H1 (cell line): ENCODE measurements at regions not wholly inside any gene's neighbourhood (a gene's known extent, or its start where the extent isn't known, plus 50 kb on each side); places are given as distances from the start of the nearest gene placed in this dataset.

Experiments used
- BCL11A ChIP-seq, 2 experiments: IDR thresholded peaks; one replicate each; pipeline ENCODE4 v1.6.1; 2011; ENCODE audit warnings: low read depth in 2 of 2, low read length in 2 of 2, mild to moderate bottlenecking in 2 of 2
- JUN ChIP-seq: IDR thresholded peaks from 2 replicates; pipeline ENCODE4 v1.6.1; 2011; ENCODE audit warnings: low read depth, mild to moderate bottlenecking, improper control_type of control experiment, low read length
- POLR2A ChIP-seq, 2 experiments: IDR thresholded peaks; 1 replicate in 1 of 2; 2 replicates in 1 of 2; pipeline ENCODE4 v1.6.1; 2011; ENCODE audit warnings: low read depth in 2 of 2, low read length in 2 of 2, mild to moderate bottlenecking in 2 of 2; ENCODE audit errors: control extremely low read depth in 1 of 2
- RBBP5 ChIP-seq: IDR thresholded peaks from 2 replicates; pipeline ENCODE4 v1.7.1; 2012; ENCODE audit warnings: low read depth, mild to moderate bottlenecking, inconsistent platforms, low read length, moderate library complexity, borderline replicate concordance
- RNF2 ChIP-seq: fragments of 200-900, 300-1000 bp; sonication (generic); IDR thresholded peaks from 2 replicates; pipeline ENCODE4 v1.7.1; 2016; ENCODE audit warnings: borderline replicate concordance, low read depth, mild to moderate bottlenecking, antibody characterized with exemption, low read length; ENCODE audit not compliant: poor library complexity, severe bottlenecking; ENCODE audit errors: missing control alignments
- YY1 ChIP-seq: IDR thresholded peaks from 2 replicates; pipeline ENCODE4 v1.6.1; 2011; ENCODE audit warnings: low read depth, mild to moderate bottlenecking, low read length
- TF ChIP-seq, protein P1 (sequence below): IDR thresholded peaks from 2 replicates; pipeline ENCODE4 v1.6.1; 2012; ENCODE audit warnings: inconsistent platforms
- TF ChIP-seq, protein P2 (sequence below): IDR thresholded peaks from 2 replicates; pipeline ENCODE4 v1.6.1; 2012; ENCODE audit warnings: inconsistent platforms
- TF ChIP-seq, protein P3 (sequence below), 3 experiments: IDR thresholded peaks; 1 replicate in 2 of 3; 2 replicates in 1 of 3; pipeline versions ENCODE4 v1.5.1 to v1.6.1; 2011; ENCODE audit warnings: low read length in 3 of 3, mild to moderate bottlenecking in 3 of 3, inconsistent platforms in 2 of 3, low read depth in 1 of 3, moderate library complexity in 1 of 3; ENCODE audit not compliant: insufficient read depth in 1 of 3; ENCODE audit errors: control extremely low read depth in 1 of 3

DNA sequence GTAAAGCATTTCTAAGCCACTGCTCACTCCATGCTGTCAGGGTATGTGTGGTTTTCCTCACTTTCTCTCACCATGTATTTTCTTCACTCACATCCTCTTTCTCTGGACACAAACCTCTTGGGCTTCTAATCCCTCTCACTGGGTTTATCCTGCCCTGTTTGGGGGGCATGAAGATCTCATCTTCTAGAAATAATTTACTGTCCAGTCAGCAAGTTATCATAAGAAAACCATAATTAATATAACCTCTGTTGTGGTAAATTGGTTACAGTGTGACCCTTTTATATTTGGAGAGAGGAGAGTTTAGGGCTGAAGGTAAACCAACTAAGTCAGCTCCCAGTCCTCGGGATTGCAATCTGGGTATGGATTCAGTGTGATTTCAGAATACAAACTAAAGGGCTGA lies 213.8 kb upstream of the PROX1 start:
- TF ChIP-seq RNF2 (no peak), POLR2A (IDR thresholded peaks at IDR 0.05; ENCODE audit: control extremely low read depth in 1 of 2, low read depth in 2 of 2, low read length in 2 of 2) (no peak), BCL11A (IDR thresholded peaks at IDR 0.05; ENCODE audit: low read depth in 2 of 2, low read length in 2 of 2) (no peak), YY1 (no peak), RBBP5 (no peak), JUN (no peak)
- TF ChIP-seq, protein P1, sequence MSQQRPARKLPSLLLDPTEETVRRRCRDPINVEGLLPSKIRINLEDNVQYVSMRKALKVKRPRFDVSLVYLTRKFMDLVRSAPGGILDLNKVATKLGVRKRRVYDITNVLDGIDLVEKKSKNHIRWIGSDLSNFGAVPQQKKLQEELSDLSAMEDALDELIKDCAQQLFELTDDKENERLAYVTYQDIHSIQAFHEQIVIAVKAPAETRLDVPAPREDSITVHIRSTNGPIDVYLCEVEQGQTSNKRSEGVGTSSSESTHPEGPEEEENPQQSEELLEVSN, result no peak
- TF ChIP-seq, protein P2, sequence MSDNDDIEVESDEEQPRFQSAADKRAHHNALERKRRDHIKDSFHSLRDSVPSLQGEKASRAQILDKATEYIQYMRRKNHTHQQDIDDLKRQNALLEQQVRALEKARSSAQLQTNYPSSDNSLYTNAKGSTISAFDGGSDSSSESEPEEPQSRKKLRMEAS, result no peak
- TF ChIP-seq, protein P3, sequence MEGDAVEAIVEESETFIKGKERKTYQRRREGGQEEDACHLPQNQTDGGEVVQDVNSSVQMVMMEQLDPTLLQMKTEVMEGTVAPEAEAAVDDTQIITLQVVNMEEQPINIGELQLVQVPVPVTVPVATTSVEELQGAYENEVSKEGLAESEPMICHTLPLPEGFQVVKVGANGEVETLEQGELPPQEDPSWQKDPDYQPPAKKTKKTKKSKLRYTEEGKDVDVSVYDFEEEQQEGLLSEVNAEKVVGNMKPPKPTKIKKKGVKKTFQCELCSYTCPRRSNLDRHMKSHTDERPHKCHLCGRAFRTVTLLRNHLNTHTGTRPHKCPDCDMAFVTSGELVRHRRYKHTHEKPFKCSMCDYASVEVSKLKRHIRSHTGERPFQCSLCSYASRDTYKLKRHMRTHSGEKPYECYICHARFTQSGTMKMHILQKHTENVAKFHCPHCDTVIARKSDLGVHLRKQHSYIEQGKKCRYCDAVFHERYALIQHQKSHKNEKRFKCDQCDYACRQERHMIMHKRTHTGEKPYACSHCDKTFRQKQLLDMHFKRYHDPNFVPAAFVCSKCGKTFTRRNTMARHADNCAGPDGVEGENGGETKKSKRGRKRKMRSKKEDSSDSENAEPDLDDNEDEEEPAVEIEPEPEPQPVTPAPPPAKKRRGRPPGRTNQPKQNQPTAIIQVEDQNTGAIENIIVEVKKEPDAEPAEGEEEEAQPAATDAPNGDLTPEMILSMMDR (IDR thresholded peaks at IDR 0.05; ENCODE audit: control extremely low read depth in 1 of 3, insufficient read depth in 1 of 3, low read depth in 1 of 3, low read length in 3 of 3), result no peak
